Coronary artery (tissue), 2 donors: ENCODE measurements at regions not wholly inside any gene's neighbourhood (a gene's known extent, or its start where the extent isn't known, plus 50 kb on each side); places are given as distances from the start of the nearest gene placed in this dataset.

Experiments
- DNase-seq: peaks from one replicate; pipeline ENCODE4 v3.0.0-alpha.2; 2017; ENCODE audit warnings: low spot score
- H3K27ac ChIP-seq, 2 donors: fragments of 200-600 bp; sonication (generic); one replicate each; pipeline ENCODE4 v1.5.1; 2016 to 2019
- H3K4me3 ChIP-seq: fragments of 200-600 bp; sonication (generic); 2 replicates; pipeline ENCODE4 v1.5.1; 2016; ENCODE audit warnings: mild to moderate bottlenecking, moderate library complexity
- CTCF ChIP-seq: fragments of 200-600 bp; sonication (generic); IDR thresholded peaks from one replicate; pipeline ENCODE4 v1.5.1; 2019; ENCODE audit warnings: antibody characterized with exemption

DNA sequence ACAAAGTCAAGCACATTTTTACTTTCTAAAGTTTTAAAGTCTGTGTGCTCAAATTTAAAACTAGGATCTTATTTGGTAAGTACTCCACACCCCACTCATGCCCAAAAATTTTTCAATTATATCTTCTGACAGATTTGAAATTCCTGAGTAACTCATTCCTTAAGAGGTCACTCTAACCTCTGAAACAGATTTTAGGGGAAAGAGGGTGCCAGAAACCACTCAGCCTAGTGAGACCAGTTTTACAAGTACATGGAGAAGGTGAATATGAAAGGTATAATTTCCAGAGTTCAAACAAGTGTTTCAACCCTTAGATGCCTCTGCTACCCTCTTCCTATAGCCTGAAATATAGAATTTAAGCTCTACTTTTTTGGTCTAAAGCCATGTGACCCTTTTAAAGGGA is 79.2 kb downstream of the C7orf25 start:
- DNase-seq, result no peak
- TF ChIP-seq CTCF, result no peak
- Histone ChIP-seq H3K27ac (no peak overlapping the region), H3K4me3 (no peak overlapping the region)

DNA sequence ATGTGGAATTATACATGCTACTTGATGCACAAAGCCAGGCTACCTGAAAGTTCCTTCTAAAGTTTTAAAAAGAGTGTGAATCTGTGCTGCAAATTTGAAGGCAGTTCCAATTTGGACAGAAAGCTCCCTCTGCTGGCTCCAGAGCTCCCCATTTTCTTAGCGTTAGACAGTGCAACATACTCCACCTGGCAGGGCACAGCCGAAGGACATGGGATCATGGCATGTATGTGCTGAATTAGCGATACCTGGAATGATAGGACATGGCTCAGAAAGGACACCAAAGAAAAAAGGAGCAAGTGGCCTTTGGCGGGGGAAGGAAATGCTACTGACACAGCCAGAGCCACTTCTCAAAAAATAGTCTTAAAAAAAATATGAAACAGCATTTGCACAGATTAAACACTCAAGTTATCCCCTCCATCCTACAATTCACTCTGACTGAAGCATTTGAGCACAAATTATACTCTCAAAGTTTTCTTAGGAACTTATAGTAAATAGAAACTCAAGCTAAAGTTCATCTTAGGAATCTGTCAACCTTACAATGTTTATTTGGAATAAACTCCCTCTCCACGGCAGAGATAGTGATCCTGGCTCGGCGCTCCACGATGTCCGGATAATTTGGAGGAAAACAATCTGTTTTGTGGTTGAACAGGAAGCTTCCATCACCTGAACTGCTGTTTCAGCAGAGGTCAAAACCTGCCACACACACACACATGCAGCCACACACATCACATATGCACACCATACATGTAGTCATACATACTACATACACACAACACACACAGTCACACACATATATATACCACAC is 80.0 kb downstream of the C7orf25 start:
- DNase-seq, result no peak
- Histone ChIP-seq H3K4me3 (no peak overlapping the region), H3K27ac (no peak overlapping the region)
- TF ChIP-seq CTCF, result peak; percentile 28

DNA sequence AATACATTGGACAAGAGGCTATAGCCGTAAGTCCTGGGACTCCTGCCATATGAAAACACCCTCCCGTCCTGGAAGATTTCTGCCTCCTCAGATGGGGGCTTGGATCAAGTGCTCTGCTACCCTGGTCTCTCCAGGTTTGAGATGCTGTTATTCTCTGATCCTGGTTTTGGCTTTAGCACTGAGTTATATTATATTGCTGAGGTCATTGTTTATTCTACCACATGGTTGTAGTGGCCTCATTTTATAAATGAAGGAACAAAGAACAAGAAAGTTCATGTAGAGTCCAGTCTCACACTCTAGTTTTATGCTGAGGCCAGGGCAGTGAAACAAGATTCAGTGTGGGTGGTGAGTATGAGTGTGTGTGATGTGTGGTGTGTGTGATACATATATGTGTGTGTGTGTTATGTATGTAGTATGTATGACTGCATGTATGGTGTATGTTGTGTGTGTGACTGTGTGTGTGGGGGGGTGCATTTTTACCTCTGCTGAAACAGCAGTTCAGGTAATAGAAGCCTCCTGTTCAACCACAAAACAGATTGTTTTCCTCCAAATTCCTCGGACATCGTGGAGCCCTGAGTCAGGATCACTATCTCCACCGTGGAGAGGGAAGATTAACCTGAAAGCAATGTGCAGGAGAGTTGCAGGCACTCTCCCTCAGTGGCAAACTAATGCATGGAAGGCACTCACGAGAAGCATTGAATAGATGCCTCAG is 80.7 kb downstream of the C7orf25 start:
- Histone ChIP-seq H3K4me3 (no peak overlapping the region), H3K27ac (no peak overlapping the region)
- DNase-seq, result no peak
- TF ChIP-seq CTCF, result no peak

- no peak overlapping the region for H3K27ac ChIP-seq
- H3K4me3 ChIP-seq, result no peak overlapping the region
- DNase-seq, result no peak
- TF ChIP-seq CTCF, result no peak
Measured at GRCh38 chr7:42812779-42813178, 99.1 kb downstream of the C7orf25 start.

GRCh38 chr7:42805601-42806000 is 106.3 kb downstream of the C7orf25 start:
- Histone ChIP-seq H3K27ac (no peak overlapping the region), H3K4me3 (no peak overlapping the region)
- no peak for TF ChIP-seq CTCF
- DNase-seq, result no peak

DNA sequence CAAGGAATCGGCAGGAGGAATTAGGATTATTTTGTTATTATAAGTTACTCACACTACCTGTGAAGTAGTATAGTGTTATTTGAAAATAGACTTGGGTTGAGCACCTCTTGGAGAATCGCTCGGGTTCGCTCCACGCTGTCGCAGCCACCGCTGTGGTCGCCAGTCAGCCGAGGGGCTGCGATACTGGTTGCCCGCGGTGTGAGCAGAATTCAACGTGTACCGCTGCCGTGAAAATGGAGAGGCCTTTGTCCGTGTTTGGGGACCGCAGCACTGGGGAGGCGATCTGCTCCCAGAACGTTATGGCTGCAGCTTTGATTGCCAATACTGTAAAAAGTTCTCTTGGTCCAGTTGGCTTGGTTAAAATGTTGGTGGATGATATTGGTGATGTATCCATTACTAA is 117.2 kb downstream of the C7orf25 start:
- DNase-seq, result no peak
- H3K4me3 ChIP-seq, result no peak overlapping the region
- TF ChIP-seq CTCF, result no peak
- no peak overlapping the region for H3K27ac ChIP-seq

DNA sequence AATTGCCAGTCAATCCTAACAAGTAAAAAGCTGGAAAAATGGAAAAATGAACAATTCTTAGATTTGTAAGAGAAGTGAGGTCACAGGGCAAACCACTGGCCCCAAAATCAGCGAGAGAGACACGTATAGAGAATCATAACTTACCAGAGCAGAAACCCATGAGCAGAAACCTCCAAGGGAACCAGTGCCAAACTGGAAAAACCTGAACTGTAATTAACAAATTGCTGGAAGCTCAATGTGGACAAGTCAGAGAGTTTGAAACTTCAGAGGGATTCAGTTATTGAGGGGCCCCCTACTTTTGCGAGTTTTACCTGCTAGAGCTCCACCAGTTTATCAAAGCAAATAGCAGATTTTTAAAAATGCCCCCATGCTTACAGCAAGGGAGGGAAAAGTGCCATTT is 119.0 kb downstream of the C7orf25 start:
- Histone ChIP-seq H3K27ac (no peak overlapping the region), H3K4me3 (no peak overlapping the region)
- DNase-seq, result no peak
- no peak for TF ChIP-seq CTCF
